GM18517 (cell line): ENCODE measurements at regions not wholly inside any gene's neighbourhood (a gene's known extent, or its start where the extent isn't known, plus 50 kb on each side); places are given as distances from the start of the nearest gene placed in this dataset.
"Not testable (repeated sequence)": the region's sequence is repeated elsewhere in the genome, so short reads cannot be mapped to it uniquely, and the experiment has no call there.

Source experiments
- ATAC-seq: cut with Tn5 transposase; IDR thresholded peaks from one replicate; pipeline ENCODE4 v1.9.1; 2021; ENCODE audit warnings: mild to moderate bottlenecking, moderate library complexity; ENCODE audit not compliant: unreplicated experiment

DNA sequence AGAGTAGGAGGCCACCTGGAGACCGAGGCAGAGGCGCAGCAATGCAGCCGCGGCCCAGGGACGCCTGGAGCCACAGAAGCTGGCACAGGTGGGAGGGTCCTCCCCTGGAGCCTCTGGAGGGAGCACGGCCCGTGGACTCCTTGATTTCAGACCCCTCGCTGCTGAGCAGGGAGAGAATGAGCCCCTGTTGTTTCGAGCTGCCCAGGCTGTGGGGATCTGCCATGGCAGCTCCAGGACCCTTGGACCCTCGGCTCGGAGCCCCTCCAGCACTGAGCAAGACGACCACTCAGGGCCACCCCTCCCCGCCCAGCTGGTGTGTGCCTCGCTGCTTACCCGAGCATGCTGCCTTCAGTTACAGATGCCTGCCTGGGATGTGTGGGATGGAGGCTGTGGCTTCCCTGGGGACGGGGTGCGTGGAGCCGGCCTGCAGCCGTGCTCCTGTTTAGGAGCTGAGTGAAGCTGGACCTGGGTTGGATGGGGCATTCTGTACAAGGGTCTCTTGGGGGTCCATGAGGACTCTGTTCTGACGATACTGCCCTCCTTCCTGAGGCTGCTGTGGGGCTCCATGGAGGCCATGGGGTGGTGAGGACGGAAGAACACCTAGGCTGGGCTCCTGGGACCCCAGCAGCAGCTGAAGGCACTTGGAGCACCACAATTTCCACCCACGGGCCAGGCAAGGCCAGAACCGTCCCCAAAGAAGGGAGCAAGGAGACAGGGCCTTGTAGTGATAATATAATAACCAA lies 115.1 kb upstream of the LPCAT1 start:
- ATAC-seq: no peak

DNA sequence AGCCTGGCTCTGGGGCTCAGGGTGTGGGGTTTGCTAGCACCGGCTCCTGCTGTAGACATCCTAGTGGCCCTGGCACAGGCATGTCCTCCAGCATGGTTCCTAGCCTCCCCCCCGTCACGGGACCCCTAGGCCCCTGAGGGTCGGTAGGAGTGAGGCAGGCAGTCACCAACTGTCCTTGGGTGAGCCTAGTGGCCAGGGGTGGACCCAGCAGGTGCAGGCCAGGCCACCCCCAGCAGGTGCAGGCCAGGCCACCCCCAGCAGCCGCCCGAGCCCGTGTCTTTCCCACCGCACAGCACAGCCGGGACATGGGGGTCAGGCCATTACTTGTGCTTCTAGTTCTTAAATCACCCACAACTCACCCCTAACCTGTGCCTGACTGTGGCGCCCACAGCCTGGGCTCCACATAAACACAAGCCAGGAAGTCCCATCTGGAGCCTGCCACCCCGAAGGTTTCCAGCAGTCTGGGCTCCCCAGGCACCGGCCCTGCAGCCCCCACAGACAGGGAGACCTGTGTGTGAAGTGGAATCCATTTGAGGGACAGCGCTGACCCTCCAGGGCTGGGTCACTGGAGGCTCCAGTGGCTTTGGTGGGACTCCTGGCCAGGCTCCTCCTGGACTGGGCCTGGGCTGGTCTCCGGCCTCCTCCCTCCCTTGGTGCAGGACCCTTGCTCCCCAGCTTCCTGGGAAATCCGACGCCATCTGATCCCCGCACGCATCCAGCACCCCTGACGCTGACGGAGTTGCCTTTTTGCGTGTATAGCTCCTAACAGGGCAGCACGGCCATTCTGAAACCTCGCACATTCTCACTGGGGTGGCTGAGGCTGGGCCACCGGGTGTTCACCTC lies 114.1 kb upstream of the LPCAT1 start:
- no peak for ATAC-seq

DNA sequence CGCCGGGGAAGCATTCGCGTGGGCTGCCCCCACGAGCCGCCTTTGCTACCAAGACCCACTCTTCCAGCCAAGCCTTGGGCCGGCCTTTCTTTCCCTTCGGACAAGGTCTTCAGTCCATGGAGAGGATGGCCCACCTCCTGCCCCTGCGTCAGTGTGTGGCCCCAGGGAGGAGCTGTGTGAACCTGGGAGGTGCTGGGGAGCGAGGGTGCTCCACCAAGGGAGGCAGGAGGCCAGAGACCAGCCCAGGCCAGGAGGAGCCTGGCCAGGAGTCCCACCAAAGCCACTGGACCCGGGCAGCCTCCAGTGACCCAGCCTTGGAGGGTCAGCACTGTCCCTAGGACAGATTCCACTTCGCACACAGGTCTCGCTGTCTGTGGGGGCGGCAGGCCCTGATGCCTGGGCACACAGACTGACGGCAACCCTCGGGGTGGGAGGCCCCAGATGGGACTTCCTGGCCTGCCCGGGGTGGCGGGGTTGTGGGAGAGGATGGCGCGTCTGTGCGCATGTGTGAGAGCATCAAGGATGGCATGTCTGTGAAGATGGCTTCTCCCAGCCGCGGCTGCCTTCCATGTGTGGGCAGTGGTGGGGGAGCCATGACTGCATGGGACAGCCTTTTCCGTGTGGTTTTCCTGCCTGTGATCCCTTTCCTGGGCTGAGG lies 113.3 kb upstream of the LPCAT1 start:
- ATAC-seq: no peak

DNA sequence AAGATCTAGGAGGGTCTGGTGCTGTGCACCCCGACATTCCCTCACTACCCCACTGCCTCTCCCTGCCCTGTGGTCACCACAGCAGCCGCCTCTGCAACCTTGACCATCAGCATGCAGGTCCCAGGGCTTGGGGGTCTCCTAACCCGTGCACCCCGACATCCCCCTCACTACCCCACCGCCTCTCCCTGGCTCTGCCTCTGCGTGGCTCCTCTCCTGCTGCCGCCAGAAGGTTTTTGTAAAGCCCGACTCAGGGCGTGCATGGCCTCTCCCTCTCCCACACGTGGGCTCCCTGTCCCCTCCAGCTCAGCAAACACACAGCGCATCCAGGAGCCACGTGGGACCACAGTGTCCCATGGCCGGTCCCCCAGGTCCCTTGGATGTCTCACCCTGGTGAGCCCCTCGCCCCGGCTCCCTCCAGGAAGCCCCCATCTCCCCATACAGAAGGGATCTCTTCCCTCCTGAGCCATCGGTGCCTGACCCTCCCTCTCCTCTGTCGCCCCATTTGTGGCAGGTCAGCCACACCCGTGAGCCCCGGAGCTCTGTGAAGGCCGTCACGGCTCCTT lies 112.5 kb upstream of the LPCAT1 start:
- ATAC-seq: not testable (repeated sequence)

DNA sequence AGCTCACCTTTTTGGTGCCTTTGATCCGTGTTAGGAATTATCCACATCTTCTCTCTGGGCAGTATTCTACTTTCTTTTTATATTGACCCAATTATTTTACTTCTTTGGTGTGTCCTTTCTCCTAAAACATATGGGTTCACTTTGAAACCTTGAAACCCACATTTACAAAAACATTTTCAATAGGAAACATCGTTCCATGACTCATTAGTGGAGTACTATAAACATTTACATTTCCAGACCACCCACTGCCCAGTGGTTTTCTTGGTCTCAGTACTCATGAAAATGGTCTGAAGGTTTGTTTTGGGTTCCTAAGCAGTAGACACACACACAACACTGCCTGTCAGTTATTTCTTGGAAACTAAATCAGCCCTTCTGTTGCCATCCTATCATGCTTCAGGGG lies 111.7 kb upstream of the LPCAT1 start:
- ATAC-seq: not testable (repeated sequence)

DNA sequence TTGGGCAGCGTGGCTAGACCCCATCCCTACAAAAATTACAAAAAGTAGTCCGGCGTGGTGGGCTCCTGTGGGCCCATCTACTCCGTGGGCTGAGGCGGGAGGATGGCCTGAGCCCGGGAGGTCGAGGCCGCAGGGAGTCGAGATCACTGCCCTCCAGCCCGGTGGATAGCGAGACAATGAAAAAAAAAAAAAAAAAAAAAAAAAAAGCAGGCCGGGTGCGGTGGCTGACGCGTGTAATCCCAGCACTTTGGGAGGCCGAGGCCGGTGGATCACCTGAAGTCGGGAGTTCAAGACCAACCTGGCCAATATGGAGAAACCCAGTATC lies 110.5 kb upstream of the LPCAT1 start:
- ATAC-seq: no peak

DNA sequence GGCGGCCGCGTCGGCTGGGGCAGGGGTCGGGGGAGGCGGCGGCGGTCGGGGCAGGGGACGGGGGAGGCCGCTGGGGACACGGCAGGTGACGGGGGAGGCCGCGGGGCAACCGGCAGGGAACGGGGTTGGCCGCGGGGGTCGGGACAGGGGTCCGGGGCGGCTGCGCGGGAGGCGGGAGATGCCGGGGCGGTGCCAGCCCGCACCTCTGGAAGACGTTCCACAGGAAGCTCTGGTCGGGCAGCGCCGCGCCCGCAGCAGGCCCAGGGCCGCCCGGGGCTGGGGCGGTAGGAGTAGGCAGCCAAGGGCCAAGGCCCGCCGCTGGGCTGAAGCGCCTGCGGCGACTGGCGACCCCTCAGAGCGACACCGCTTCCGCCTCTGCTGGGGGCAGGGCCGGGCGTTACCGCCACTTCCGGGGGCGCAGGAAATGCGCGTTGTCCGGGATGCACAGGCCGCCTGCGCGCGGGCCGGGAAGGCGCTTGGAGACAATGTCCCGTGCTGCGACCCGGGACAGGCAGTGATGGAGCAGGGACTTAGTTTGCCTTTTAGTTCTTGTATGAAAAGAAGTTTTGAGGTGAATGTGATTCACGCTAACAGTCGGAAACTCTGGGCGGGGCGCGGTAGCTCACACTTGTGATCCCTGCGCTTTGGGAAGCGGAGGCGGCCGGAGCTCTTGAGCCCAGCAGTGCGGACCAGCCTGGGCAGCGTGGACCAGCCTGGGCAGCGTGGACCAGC lies 110.0 kb upstream of the LPCAT1 start:
- peak; percentile 87 for ATAC-seq

DNA sequence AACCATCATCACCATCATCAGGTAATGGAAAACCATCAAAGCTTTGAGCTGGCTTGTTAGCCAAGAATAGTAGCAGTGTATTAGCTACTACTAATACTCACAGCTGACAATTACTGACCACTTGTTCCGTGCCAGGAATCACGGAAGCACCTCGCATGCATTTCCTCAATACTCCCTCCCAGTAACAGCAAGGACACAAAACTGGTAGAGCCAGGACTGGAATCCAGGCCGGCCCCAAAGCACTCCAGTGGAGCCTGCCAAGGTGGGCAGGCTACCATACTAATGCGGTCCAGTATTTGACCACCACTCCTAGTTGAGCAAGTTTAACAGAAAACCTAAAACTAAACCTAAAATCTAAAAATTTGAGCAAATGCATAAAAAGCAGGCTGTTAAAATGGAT lies 107.2 kb upstream of the LPCAT1 start:
- ATAC-seq: not testable (repeated sequence)

DNA sequence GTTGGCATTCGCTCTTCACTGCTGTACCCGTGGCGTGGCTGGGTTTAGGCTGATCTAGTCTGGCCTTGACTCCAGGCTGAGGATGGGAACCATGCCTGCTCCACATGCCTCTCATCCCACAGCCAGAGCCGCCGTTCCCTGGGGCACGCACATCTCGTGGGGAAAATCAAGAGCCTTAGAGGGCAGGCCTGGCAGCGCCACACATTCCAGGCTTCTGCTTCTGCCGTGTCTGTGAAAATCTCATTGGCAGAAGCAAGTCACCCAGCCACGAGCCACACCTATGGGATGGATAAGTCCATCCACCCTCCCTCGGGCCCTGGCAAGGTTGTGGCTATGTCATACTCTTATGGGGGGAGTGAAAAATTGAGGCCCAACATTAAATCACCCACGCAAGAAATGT lies 102.6 kb upstream of the LPCAT1 start:
- ATAC-seq: not testable (repeated sequence)

DNA sequence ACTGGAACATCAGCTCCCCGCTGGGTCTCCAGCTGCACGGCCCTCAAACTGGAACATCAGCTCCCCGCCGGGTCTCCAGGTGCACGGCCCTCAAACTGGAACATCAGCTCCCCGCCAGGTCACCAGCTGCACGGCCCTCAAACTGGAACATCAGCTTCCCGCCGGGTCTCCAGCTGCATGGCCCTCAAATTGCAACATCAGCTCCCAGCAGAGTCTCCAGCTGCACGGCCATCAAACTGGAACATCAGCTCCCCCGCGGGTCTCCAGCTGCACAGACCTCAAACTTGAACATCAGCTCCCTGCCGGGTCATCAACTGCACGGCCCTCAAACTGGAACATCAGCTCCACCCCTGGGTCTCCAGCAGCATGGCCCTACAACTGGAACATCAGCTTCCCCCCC lies 95.8 kb upstream of the LPCAT1 start:
- not testable (repeated sequence) for ATAC-seq

DNA sequence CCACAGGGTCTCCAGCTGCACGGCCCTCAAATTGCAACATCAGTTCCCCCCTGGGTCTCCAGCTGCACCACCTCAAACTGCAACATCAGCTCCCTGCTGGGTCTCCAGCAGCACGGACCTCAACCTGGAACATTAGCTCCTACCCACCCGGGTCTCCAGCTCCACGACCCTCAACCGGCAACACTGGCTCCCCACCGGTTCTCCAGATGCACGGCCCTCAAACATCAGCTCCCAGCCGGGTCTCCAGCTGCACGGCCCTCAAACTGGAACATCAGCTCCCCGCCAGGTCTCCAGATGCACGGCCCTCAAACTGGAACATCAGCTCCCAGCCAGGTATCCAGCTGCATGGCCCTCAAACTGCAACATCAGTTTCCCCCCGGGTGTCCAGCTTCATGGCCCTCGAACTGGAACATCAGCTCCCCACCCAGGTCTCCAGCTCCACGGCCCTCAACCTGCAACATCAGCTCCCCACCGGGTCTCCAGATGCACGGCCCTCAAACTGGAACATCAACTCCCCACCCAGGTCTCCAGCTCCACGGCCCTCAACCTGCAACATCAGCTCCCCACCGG lies 94.6 kb upstream of the LPCAT1 start:
- not testable (repeated sequence) for ATAC-seq

DNA sequence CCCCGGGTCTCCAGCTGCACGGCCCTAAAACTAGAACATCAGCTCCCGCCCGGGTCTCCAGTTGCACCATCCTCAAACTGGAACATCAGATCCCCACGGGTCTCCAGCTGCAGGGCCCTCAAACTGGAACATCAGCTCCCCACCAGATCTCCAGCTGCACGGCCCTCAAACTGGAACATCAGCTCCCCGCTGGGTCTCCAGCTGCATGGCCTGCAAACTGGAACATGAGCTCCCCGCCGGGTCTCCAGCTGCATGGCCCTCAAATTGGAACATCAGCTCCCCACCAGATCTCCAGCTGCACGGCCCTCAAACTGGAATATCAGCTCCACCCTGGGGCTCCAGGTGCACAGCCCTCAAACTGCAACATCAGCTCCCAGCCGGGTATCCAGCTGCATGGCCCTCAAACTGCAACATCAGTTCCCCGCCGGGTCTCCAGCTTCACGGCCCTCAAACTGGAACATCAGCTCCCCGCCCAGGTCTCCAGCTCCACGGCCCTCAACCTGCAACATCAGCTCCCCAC lies 93.5 kb upstream of the LPCAT1 start:
- ATAC-seq: not testable (repeated sequence)

DNA sequence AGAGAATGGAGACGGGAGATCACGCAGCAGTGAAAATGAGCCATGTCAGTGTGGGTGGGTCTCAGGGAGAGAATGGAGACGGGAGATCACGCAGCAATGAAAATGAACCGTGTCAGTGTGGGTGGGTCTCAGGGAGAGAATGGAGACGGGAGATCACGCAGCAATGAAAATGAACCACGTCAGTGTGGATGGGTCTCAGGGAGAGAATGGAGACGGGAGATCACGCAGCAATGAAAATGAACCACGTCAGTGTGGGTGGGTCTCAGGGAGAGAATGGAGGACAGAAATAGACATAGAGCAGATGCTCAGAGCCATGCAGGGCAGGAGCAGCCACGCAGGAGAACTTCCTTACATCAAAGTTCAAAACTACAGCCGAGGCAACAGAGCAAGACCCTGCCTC lies 89.8 kb upstream of the LPCAT1 start:
- not testable (repeated sequence) for ATAC-seq

DNA sequence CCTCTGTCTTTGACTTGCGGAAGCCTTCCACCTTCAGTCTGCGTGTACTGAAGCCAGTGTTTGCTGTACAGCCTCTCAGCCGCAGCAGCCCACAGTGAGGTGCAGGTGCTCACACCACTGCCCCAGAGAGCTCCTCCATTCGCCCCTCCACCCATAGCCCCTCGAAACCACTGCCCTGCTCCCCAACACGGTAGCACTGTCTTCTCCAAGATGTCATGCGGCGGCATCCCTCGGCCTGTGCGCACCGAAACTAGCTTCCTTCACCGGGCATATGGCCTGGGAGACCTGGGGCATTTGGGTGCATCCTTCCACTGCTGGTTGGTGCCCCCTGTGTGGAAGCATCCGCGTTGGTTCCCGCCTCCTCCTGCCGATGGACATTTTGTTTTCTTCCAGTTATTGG lies 86.8 kb upstream of the LPCAT1 start:
- ATAC-seq: not testable (repeated sequence)

DNA sequence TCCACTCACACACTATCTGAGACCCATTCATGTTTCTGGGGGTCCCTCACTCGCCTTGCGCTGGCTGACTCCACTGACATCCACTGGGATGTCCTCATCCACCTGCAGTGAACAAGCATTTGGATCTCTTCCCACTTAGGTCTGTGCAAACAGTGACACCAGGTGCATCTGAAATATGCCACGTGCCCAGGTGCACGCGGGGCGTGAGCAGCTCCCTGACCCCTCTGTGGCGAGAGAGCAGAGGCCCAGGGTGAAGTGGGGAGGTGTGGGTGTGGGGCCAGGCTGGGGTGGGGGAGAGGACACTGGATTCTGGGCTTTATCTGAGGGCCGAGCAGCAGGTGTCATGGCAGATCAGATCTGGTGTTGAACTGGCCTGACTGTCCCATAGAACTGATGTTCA lies 85.4 kb upstream of the LPCAT1 start:
- ATAC-seq: not testable (repeated sequence)

DNA sequence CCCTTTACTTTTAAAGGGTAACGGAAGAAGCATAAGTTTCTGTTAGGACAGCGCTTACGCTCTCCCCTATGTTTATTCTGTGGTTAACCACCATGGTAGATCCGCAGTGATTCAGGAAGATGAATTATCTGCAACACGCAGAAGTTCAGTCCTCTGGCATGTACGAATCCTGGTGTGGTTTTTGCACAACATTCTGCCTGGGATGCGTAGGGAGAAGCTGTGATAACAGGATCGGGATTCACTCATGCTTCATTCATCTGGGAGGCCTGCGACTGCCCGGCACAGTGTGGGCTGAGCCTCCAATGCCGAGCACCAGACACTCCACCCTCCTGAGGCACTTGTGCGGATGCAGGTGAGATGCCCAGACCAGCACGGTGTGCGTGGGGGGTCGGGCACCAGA lies 84.6 kb upstream of the LPCAT1 start:
- ATAC-seq: not testable (repeated sequence)

DNA sequence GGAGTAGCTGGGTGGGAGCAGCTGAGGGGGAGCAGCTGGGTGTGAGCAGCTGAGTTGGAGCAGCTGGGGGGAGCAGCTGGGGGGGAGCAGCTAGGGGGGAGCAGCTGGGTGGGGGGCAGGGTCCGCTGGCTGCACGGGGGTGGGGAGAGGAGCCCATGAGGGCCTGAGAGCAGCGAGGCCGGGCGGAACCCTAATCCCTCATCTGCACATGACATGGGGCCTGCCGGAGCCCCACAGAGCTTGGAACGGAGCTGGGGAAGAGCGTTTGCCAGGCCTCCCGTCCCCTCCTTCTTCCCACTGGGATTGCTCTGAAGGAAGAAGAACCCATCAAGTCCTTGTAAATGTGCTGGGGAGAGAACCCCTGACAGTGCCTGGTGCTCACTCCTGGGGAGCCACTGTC lies 83.2 kb upstream of the LPCAT1 start:
- not testable (repeated sequence) for ATAC-seq

DNA sequence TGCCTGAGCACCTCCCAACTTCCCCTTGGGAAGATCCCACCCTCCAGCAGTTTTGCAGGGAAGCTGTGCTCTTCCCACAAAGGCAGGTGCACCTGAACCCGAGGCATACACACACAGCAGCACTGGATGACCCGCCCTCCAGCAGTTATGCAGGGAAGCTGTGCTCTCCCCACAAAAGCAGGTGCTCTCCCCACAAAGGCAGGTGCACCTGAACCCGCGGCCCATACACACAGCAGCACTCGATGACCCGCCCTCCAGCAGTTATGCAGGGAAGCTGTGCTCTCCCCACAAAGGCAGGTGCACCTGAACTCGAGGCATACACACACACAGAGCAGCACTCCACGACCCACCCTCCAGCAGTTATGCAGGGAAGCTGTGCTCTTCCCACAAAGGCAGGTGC lies 80.2 kb upstream of the LPCAT1 start:
- not testable (repeated sequence) for ATAC-seq

DNA sequence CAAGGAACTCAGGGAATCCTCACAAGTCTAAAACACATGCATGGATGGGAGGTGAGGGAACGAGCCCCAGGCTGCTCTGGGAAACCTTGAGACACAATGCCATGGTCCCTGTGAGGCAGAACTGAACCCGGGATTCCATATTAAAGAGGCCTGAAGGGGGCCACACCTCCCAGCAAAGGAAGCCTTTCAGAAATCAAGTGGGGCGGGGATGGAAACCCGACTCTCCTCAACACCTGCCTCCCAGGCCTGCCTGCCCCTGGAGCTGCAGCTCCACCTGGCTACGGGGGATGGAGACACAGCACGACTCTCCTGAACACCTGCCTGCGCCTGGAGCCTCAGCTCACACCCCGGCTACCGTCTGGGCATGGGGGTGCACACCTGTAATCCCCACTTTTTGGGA lies 77.8 kb upstream of the LPCAT1 start:
- not testable (repeated sequence) for ATAC-seq
